SK-N-MC (cell line): ENCODE measurements at regions not wholly inside any gene's neighbourhood (a gene's known extent, or its start where the extent isn't known, plus 50 kb on each side); places are given as distances from the start of the nearest gene placed in this dataset.

Experiments used
- DNase-seq: peaks from one replicate; pipeline ENCODE4 v3.0.0-alpha.2; 2011; ENCODE audit warnings: low read depth, low spot score
- H3K27ac ChIP-seq: fragments of 200-600 bp; sonication (generic); 2 replicates; pipeline ENCODE4 v1.5.1; 2016; ENCODE audit warnings: mixed run types
- H3K36me3 ChIP-seq: fragments of 200-600 bp; sonication (generic); 2 replicates; pipeline ENCODE4 v1.6.1; 2017; ENCODE audit warnings: antibody characterized with exemption, low read length, mixed read lengths; ENCODE audit not compliant: insufficient read depth
- H3K4me3 ChIP-seq: fragments of 200-600 bp; sonication (generic); 2 replicates; pipeline ENCODE4 v1.5.1; 2016
- H3K9ac ChIP-seq: fragments of 200-600 bp; sonication (generic); 2 replicates; pipeline ENCODE4 v1.8.0; 2017; ENCODE audit warnings: mixed run types, mixed read lengths; ENCODE audit not compliant: insufficient read length
- H3K9me3 ChIP-seq: fragments of 200-600 bp; sonication (generic); 2 replicates; pipeline ENCODE4 v1.6.1; 2017; ENCODE audit warnings: low read depth, mild to moderate bottlenecking, antibody characterized with exemption, low read length, moderate library complexity, mixed read lengths
- EZH2 ChIP-seq: fragments of 200-600 bp; sonication (generic); IDR thresholded peaks from one replicate; pipeline ENCODE4 v1.6.1; 2017; ENCODE audit warnings: antibody characterized with exemption
- FOXP2 ChIP-seq: optimal IDR thresholded peaks from 2 replicates; pipeline ENCODE3; 2011; ENCODE audit warnings: mild to moderate bottlenecking, moderate library complexity; ENCODE audit not compliant: insufficient read depth; ENCODE audit errors: extremely low read length, control extremely low read depth
- POLR2AphosphoS5 ChIP-seq: IDR thresholded peaks from 2 replicates; pipeline ENCODE4 v1.6.1; 2012; ENCODE audit warnings: mild to moderate bottlenecking, low read depth, low read length, borderline replicate concordance

DNA sequence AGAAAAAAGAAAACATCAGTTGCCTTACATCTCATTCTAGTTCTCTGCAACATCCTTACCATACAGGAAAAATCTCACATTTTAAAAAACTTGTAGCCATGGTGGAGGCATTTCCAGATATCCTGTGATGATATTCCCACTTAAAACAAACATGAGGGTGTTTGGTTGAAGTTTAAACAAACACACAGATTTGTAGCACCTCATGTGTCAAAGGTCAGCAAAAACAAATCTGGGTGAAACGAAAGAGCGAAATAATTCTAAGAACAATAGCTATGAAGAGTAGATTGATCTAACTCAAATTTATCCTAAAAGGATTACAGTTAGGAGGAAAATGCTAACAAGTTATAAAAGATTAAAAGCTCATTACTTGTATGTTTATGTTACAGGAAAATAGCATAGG lies 83.1 kb upstream of the IRX5 start:
- Histone ChIP-seq H3K4me3 (no peak overlapping the region), H3K9ac (no peak overlapping the region), H3K36me3 (no peaks in the 10 kb centered on the region), H3K27ac (no peak overlapping the region), H3K9me3 (no peaks in the 10 kb centered on the region)
- TF ChIP-seq POLR2AphosphoS5 = no peak
- TF ChIP-seq FOXP2 = no peak
- no peak for TF ChIP-seq EZH2
- DNase-seq = no peak

DNA sequence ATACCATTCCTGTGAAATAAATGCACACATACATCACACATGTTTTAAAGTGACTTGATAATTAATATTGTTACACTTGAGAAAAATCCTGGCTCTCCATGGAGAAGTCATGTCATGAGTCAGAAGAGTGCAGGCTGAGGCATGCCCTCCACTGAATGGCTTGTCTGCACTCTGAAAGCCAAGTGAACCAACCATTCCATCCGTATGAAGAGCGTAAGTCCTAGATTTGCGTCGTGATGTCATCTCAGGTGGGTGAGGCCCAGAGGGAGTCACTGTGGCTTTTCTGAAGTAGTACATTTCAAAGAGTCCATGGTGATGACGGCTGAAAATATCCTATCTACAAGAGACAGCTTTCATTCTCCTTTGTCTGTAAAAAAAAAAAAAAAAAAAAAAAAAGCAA lies 83.5 kb upstream of the IRX5 start:
- Histone ChIP-seq H3K9me3 (no peaks in the 10 kb centered on the region), H3K27ac (no peak overlapping the region), H3K36me3 (no peaks in the 10 kb centered on the region), H3K4me3 (no peak overlapping the region), H3K9ac (no peak overlapping the region)
- no peak for DNase-seq
- TF ChIP-seq FOXP2 = no peak
- TF ChIP-seq EZH2 = no peak
- no peak for TF ChIP-seq POLR2AphosphoS5

DNA sequence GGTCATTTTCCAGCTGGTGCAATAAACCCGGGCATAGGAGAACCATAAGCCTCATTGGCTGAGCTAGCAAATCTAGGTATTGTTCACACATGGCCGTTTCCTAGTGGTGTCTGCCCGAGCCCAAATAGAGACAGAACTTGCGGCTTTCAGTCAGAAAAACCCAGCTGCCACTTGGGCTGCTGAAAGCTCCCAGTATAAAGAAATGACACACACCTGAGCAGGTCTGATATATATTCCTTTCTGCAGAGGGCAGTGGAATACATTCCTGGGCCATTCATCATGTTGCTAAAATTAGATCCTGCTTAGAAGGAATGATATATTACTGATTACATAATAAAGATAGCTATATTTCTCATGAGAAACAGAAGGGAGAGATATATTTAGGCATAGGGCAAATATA lies 83.9 kb upstream of the IRX5 start:
- Histone ChIP-seq H3K4me3 (no peak overlapping the region), H3K36me3 (no peaks in the 10 kb centered on the region), H3K9me3 (no peaks in the 10 kb centered on the region), H3K9ac (no peak overlapping the region), H3K27ac (no peak overlapping the region)
- DNase-seq = no peak
- no peak for TF ChIP-seq POLR2AphosphoS5
- no peak for TF ChIP-seq FOXP2
- no peak for TF ChIP-seq EZH2

DNA sequence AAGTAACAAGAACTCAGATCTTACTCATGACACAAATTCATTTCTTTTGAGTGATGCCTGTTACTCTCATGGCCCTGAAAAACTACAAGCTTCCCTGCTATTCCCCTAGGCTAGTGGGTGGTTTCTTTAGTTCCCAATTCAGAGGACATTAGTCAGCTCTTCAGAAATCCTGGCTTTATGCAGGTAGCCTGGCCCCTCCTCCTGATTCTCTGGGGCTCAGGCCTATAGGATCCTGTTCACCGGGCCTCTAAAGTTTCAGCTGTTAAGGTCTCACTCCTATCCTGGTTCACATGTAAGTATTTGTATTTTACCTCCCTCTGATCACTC lies 87.3 kb upstream of the IRX5 start:
- no peak overlapping the region for H3K9ac ChIP-seq
- DNase-seq = no peak

DNA sequence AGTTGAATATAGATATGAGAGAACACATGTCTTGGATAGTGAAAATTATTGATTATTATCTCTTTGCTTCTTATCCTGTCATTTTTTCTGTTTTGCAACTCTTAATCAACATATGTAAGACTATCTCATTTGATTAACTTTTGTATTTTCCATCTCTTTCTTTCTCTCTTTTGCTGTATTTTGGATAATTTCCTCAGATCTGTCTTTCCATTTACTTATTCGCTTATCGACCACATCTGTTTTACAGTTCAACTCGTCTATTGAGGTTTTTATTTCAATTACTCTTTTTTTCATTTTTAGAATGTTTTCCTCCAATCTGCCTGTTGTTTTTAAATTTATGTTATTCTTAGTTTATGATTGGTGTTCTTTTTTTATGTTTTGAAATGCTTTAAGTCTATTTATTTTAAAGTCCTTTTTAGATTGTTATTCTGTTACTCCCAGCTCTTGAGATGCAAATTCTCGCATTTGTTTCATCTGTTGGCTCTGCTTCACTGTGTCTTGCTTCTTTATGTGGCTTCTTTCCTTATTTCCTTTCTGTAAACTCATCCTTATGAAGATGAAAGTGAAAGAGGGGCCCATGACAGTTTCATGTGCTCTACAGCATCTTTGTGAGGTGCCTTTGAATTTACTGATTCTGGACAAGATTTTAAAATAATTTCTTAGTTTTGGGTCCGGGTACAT lies 87.8 kb upstream of the IRX5 start:
- TF ChIP-seq POLR2AphosphoS5 = no peak
- TF ChIP-seq EZH2 = no peak
- no peak for TF ChIP-seq FOXP2
- Histone ChIP-seq H3K9me3 (no peaks in the 10 kb centered on the region), H3K4me3 (no peak overlapping the region), H3K36me3 (no peaks in the 10 kb centered on the region), H3K27ac (no peak overlapping the region), H3K9ac (no peak overlapping the region)
- no peak for DNase-seq

More for the DNA sequence above, 87.3 kb upstream of the IRX5 start:
- no peak overlapping the region for H3K27ac ChIP-seq
- TF ChIP-seq FOXP2 = no peak
- TF ChIP-seq POLR2AphosphoS5 = no peak
- no peak for TF ChIP-seq EZH2
- H3K4me3 ChIP-seq = no peak overlapping the region
- no peaks in the 10 kb centered on the region for H3K36me3 ChIP-seq
- no peaks in the 10 kb centered on the region for H3K9me3 ChIP-seq

DNA sequence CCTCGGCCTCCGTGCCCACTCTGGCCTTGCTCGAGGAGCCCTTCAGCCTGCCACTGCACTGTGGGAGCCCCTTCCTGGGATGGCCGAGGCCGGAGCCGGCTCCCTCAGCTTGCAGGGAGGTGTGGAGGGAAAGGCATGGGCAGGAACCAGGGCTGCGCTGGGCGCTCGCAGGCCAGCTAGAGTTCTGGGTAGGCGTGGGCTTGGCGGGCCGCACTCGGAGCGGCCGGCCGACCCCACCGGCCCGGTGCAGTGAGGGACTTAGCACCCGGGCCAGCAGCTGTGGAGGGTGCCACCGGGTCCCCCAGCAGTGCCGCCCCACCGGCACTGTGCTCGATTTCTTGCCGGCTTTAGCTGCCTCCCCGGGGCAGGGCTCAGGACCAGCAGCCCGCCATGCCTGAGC lies 101.0 kb upstream of the IRX5 start:
- Histone ChIP-seq H3K27ac (no peak overlapping the region), H3K4me3 (no peak overlapping the region), H3K9ac (no peak overlapping the region), H3K9me3 (no peaks in the 10 kb centered on the region), H3K36me3 (no peaks in the 10 kb centered on the region)
- DNase-seq = no peak
- TF ChIP-seq POLR2AphosphoS5 (no peak), EZH2 (no peak), FOXP2 (no peak)

DNA sequence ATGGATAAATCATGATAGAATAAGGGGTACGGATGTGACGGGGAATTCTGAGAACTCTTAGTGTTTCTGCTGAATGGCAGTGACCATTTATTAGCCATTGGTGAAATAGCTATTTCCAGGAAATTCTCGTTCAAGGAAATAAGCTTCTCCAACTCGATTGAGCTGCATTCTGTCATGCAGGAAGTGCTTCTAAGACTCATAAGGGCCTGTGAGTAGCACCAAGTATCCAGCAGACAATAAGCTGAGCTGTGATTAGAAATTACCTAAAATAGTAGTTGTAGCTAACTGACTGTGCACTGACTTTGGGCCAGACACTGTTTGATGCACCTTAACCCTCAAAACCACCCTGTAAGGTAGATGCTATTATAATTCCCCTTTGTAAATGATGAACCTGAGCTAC lies 107.8 kb upstream of the IRX5 start:
- no peak overlapping the region for H3K27ac ChIP-seq
- no peak for DNase-seq
- no peak overlapping the region for H3K4me3 ChIP-seq
- H3K9ac ChIP-seq = no peak overlapping the region
- H3K36me3 ChIP-seq = no peaks in the 10 kb centered on the region
- no peaks in the 10 kb centered on the region for H3K9me3 ChIP-seq
- no peak for TF ChIP-seq EZH2

DNA sequence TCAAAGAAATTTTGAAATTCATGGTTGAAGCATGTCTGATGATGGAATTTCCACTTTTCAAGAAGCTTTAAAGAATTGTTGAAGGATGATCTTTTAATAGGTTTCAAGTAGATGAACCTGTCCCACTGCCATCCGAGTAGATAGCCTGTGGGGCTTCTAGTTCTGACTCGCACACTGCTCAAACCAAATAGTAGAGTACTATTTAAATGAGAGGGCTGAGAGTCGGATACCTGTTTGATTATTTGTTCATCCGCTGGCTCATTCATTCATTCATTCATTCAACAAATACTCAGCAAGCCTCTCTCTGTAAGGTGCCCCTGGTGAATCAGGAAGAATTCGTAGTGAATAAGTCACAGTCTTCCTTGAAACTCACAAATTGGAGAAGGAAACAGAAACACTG lies 108.2 kb upstream of the IRX5 start:
- TF ChIP-seq EZH2 = no peak
- no peak for TF ChIP-seq POLR2AphosphoS5
- no peak for TF ChIP-seq FOXP2
- H3K9me3 ChIP-seq = no peaks in the 10 kb centered on the region
- no peak for DNase-seq
- H3K9ac ChIP-seq = no peak overlapping the region
- no peaks in the 10 kb centered on the region for H3K36me3 ChIP-seq
- no peak overlapping the region for H3K4me3 ChIP-seq
- no peak overlapping the region for H3K27ac ChIP-seq

DNA sequence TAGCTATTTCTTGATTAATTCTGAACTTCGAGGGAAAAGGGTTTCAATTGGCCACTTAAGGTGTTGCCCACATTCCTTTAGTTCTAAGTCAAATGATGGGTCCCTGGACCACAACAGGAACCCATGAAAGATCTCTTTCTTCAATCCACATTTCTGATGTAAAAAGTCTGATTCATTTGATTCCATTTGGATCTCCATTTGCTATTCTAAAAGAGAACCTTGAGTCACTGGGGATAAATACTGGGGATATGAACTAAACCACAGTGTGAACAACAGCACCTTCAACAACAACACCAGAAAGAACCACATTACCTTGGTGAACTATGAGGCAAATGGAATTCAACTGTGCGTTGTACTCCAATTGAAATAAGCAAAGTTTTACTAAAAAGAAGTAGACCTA lies 108.9 kb upstream of the IRX5 start:
- Histone ChIP-seq H3K9ac (no peak overlapping the region), H3K36me3 (no peaks in the 10 kb centered on the region)
- TF ChIP-seq FOXP2 (no peak), POLR2AphosphoS5 (no peak), EZH2 (no peak)

More for the DNA sequence above, 108.9 kb upstream of the IRX5 start:
- Histone ChIP-seq H3K4me3 (no peak overlapping the region), H3K27ac (no peak overlapping the region), H3K9me3 (no peaks in the 10 kb centered on the region)
- DNase-seq = no peak
